GM23248 (cell line): ENCODE measurements at regions not wholly inside any gene's neighbourhood (a gene's known extent, or its start where the extent isn't known, plus 50 kb on each side); places are given as distances from the start of the nearest gene placed in this dataset.

Experiments used
- EZH2 ChIP-seq: fragments of 200-600 bp; sonication (generic); IDR thresholded peaks from 2 replicates; pipeline ENCODE4 v1.6.1; 2018; ENCODE audit warnings: antibody characterized with exemption, mild to moderate bottlenecking; ENCODE audit not compliant: insufficient read depth, poor library complexity, severe bottlenecking
- EZH2phosphoT487 ChIP-seq: fragments of 200-600 bp; sonication (generic); IDR thresholded peaks from 2 replicates; pipeline ENCODE4 v1.6.1; 2018; ENCODE audit warnings: antibody characterized with exemption, moderate library complexity, mild to moderate bottlenecking, low read depth; ENCODE audit not compliant: insufficient read depth

DNA sequence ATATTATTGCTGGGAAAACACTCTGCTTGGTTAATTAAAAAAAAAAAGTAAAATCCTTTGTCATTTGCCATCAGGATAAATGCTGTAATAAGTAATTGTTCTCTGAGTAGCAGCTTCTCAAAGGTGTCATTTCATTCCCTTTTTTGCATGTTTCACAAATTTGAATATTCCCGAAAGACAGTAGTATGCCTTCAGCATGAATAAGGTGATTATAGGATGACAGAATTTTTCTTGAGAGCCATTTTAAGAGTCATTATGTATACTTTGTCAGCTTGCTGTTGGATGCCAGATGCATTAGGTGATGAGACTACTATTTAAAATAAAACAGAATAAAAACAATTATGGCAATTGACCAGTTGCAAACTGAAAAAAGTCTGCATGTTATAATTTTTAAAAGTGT lies 200.7 kb downstream of the HDGFL1 start:
- no peak for TF ChIP-seq EZH2phosphoT487
- no peak for TF ChIP-seq EZH2
